IMR-90 (cell line): ENCODE measurements at regions not wholly inside any gene's neighbourhood (a gene's known extent, or its start where the extent isn't known, plus 50 kb on each side); places are given as distances from the start of the nearest gene placed in this dataset.
A peak's percentile ranks its signal among the peaks of the same experiment; 100 is the strongest.

ENCODE experiments used
- ATAC-seq: fragments of 200-7000 bp; cut with Tn5 transposase; 2 replicates; pipeline ENCODE4 v1.9.1; 2020; ENCODE audit warnings: low read depth, mild to moderate bottlenecking, moderate library complexity
- BruUV-seq: library from RNA; stranded (reverse); fragments of 400-500 nt; replicated peaks from 2 replicates; lab custom pipeline; 2021; lab: Mats Ljungman, UMichigan
- CTCF ChIA-PET: fragments of 300-600 bp; formaldehyde crosslinking; extraction: SDS; loops from one replicate; lab custom pipeline; 2021; ENCODE audit warnings: antibody characterized with exemption; lab: Yijun Ruan, JAX
- POLR2A ChIA-PET: fragments of 300-600 bp; sonication (Branson Sonifier 250); formaldehyde crosslinking; loops from one replicate; lab custom pipeline; 2022; ENCODE audit warnings: antibody characterized with exemption; ENCODE audit not compliant: unreplicated experiment; lab: Charles Lee
- DNase-seq: peaks from one replicate; pipeline ENCODE4 v3.0.0; 2013
- H2AFZ ChIP-seq: replicated peaks from 2 replicates; pipeline ENCODE3; 2013; ENCODE audit warnings: low read length, mild to moderate bottlenecking; ENCODE audit not compliant: poor library complexity
- H2AK5ac ChIP-seq: 2 replicates; pipeline ENCODE4 v1.6.1; 2013; ENCODE audit warnings: low read depth, low read length, inconsistent platforms
- H2AK9ac ChIP-seq: replicated peaks from 2 replicates; pipeline ENCODE3; 2013; ENCODE audit warnings: mild to moderate bottlenecking, low read depth, low read length, moderate library complexity; ENCODE audit not compliant: poor library complexity
- H2BK120ac ChIP-seq: 2 replicates; pipeline ENCODE4 v1.6.1; 2013; ENCODE audit warnings: low read depth, low read length, inconsistent platforms
- H2BK15ac ChIP-seq: 3 replicates; pipeline ENCODE4 v1.6.1; 2013; ENCODE audit warnings: low read depth, low read length, inconsistent platforms
- H2BK20ac ChIP-seq: 2 replicates; pipeline ENCODE4 v1.6.1; 2013; ENCODE audit warnings: low read depth, mild to moderate bottlenecking, inconsistent platforms, low read length, moderate library complexity
- H2BK5ac ChIP-seq: 2 replicates; pipeline ENCODE4 v1.6.1; 2013; ENCODE audit warnings: mild to moderate bottlenecking, low read depth, low read length, inconsistent platforms; ENCODE audit not compliant: poor library complexity, severe bottlenecking
- H3K14ac ChIP-seq: replicated peaks from 2 replicates; pipeline ENCODE4 v1.6.1; 2013; ENCODE audit warnings: low read depth, low read length, inconsistent platforms
- H3K18ac ChIP-seq: 2 replicates; pipeline ENCODE4 v1.6.1; 2013; ENCODE audit warnings: low read depth, low read length, control low read depth
- H3K23ac ChIP-seq: 2 replicates; pipeline ENCODE4 v1.6.1; 2013; ENCODE audit warnings: low read depth, low read length, inconsistent platforms
- H3K27ac ChIP-seq: 2 replicates; pipeline ENCODE4 v1.5.1; 2013; ENCODE audit warnings: mild to moderate bottlenecking, control low read depth, low read length; ENCODE audit not compliant: insufficient read depth
- H3K27me3 ChIP-seq: 2 replicates; pipeline ENCODE4 v1.6.1; 2013; ENCODE audit warnings: low read length; ENCODE audit not compliant: control insufficient read depth, insufficient read depth
- H3K36me3 ChIP-seq: 2 replicates; pipeline ENCODE4 v1.6.1; 2013; ENCODE audit warnings: low read length, mixed read lengths; ENCODE audit not compliant: control insufficient read depth, insufficient read depth
- H3K4ac ChIP-seq: 2 replicates; pipeline ENCODE4 v1.6.1; 2013; ENCODE audit warnings: low read depth, low read length, inconsistent platforms
- H3K4me1 ChIP-seq: 2 replicates; pipeline ENCODE4 v1.6.1; 2013; ENCODE audit warnings: low read length, mixed read lengths; ENCODE audit not compliant: control insufficient read depth, insufficient read depth
- H3K4me2 ChIP-seq: 2 replicates; pipeline ENCODE4 v1.6.1; 2013; ENCODE audit warnings: low read depth, mild to moderate bottlenecking, control low read depth, low read length, moderate library complexity
- H3K4me3 ChIP-seq: 2 replicates; pipeline ENCODE4 v1.5.1; 2013; ENCODE audit warnings: low read depth, mild to moderate bottlenecking, control low read depth, low read length, moderate library complexity; ENCODE audit not compliant: insufficient read depth
- H3K56ac ChIP-seq: 2 replicates; pipeline ENCODE4 v1.6.1; 2013; ENCODE audit warnings: low read length, inconsistent platforms; ENCODE audit not compliant: insufficient read depth; ENCODE audit errors: extremely low read depth
- H3K79me1 ChIP-seq, 2 experiments: 2 replicates each; pipeline ENCODE4 v1.6.1; 2013; ENCODE audit warnings: low read length in 2 of 2, inconsistent platforms in 1 of 2, low read depth in 1 of 2
- H3K9ac ChIP-seq: 2 replicates; pipeline ENCODE4 v1.6.1; 2013; ENCODE audit warnings: low read depth, low read length, control low read depth
- H3K9me1 ChIP-seq: 2 replicates; pipeline ENCODE4 v1.6.1; 2013; ENCODE audit warnings: low read length, inconsistent platforms; ENCODE audit not compliant: insufficient read depth
- H3K9me3 ChIP-seq: 2 replicates; pipeline ENCODE4 v1.6.1; 2013; ENCODE audit warnings: low read length; ENCODE audit not compliant: control insufficient read depth, insufficient read depth
- H4K20me1 ChIP-seq: 2 replicates; pipeline ENCODE4 v1.6.1; 2013; ENCODE audit warnings: low read length, inconsistent platforms; ENCODE audit not compliant: insufficient read depth
- H4K5ac ChIP-seq: 2 replicates; pipeline ENCODE4 v1.6.1; 2013; ENCODE audit warnings: mild to moderate bottlenecking, low read depth, low read length, control low read depth
- H4K8ac ChIP-seq, 2 experiments: 2 replicates each; pipeline ENCODE4 v1.6.1; 2013; ENCODE audit warnings: low read depth in 2 of 2, low read length in 2 of 2, control low read depth in 1 of 2, inconsistent platforms in 1 of 2
- H4K91ac ChIP-seq: 2 replicates; pipeline ENCODE4 v1.6.1; 2013; ENCODE audit warnings: low read depth, low read length, inconsistent platforms; ENCODE audit not compliant: insufficient read depth
- BHLHE40 ChIP-seq: fragments of 150-350 bp; IDR thresholded peaks from 2 replicates; pipeline ENCODE4 v1.6.1; 2016; ENCODE audit warnings: mild to moderate bottlenecking, low read depth, low read length
- ELK1 ChIP-seq: fragments of 150-350 bp; IDR thresholded peaks from 2 replicates; pipeline ENCODE4 v1.6.1; 2016; ENCODE audit warnings: low read depth, mild to moderate bottlenecking, low read length, moderate library complexity, borderline replicate concordance
- MAFK ChIP-seq: IDR thresholded peaks from 2 replicates; pipeline ENCODE4 v1.6.1; 2012; ENCODE audit warnings: low read depth, low read length, improper control_type of control experiment
- POLR2A ChIP-seq: IDR thresholded peaks from 2 replicates; pipeline ENCODE4 v1.6.1; 2012; ENCODE audit warnings: mild to moderate bottlenecking, low read depth, low read length
- RAD21 ChIP-seq: IDR thresholded peaks from 2 replicates; pipeline ENCODE4 v1.6.1; 2012; ENCODE audit warnings: low read length, improper control_type of control experiment
- RFX5 ChIP-seq: IDR thresholded peaks from 2 replicates; pipeline ENCODE4 v1.8.0; 2012; ENCODE audit warnings: low read depth, mild to moderate bottlenecking, low read length, moderate library complexity
- USF2 ChIP-seq: fragments of 150-350 bp; IDR thresholded peaks from 2 replicates; pipeline ENCODE4 v1.6.1; 2017; ENCODE audit warnings: mild to moderate bottlenecking, antibody characterized with exemption, low read length, low read depth
- WGBS, 2 experiments: methylation state at CpG; one replicate each; pipeline versions ENCODE4 v1.1.5 to v1.1.7; 2013; ENCODE audit warnings: missing lambda C conversion rate in 2 of 2; ENCODE audit not compliant: insufficient read length in 1 of 2; ENCODE audit errors: extremely low coverage in 2 of 2; 5-methylcytosine and 5-hydroxymethylcytosine counted together
- dilution Hi-C: fragments of 300-500 bp; cut with HindIII; formaldehyde crosslinking; loops from one replicate; pipeline ENCODE4 v1.14.3; 2018; ENCODE audit warnings: low sequenced_read_pairs; ENCODE audit not compliant: unreplicated experiment
- in situ Hi-C: fragments of 300-500 bp; cut with MboI; formaldehyde crosslinking; loops from 3 replicates; pipeline ENCODE4 v1.14.3; 2019; ENCODE audit warnings: low sequenced_read_pairs, inconsistent platforms, mixed read lengths
- intact Hi-C: fragments of 100-400 bp; cut with micrococcal nuclease; formaldehyde crosslinking; loops from 2 replicates; pipeline ENCODE4 v1.10.0; 2022

GRCh38 chr2:216317831-216318520, 54.3 kb downstream of the MARCHF4 start:
- 0 out of 2 replicates have a peak overlapping the region, but pooled peaks have one; percentile 29 for H3K23ac ChIP-seq
- no peak for TF ChIP-seq USF2
- no peak for TF ChIP-seq POLR2A
- no peak for TF ChIP-seq ELK1
- no peak for TF ChIP-seq BHLHE40
- TF ChIP-seq RFX5 = no peak
- TF ChIP-seq RAD21 = no peak
- TF ChIP-seq MAFK = no peak
- BruUV-seq = no TSS peak
- in situ Hi-C loops (no loop called here), dilution Hi-C loops (no loop called here), intact Hi-C loops (no loop called here)
- peak overlapping the region; percentile 79 for H3K4ac ChIP-seq
- peaks cover 14% of the 10 kb centered on the region for H3K9me1 ChIP-seq
- no peak overlapping the region for H3K4me3 ChIP-seq
- no peak overlapping the region for H3K9ac ChIP-seq
- H2BK120ac ChIP-seq = peak overlapping the region; percentile 1; the same call in 1 of the 2 replicates
- DNase-seq (no peak), ATAC-seq (no peak)
- ChIA-PET POLR2A (interaction anchor here (0.5 kb wide), 1 partner anchor 948 kb away, joined by 3 read pairs; no protein-coding TSS in a partner anchor), CTCF (no interaction called here)
- H2BK15ac ChIP-seq = peak overlapping the region; percentile 59; the same call in 2 of the 3 replicates
- 80% methylated on average over 1 of the region's 9 CpGs; no CpG with 5 or more reads in 1 of the 2 experiments for WGBS, 2 experiments
- H3K79me1 ChIP-seq = peaks cover 16 to 62% of the 10 kb centered on the region in 2 experiments
- H3K56ac ChIP-seq = no peak overlapping the region
- no peak overlapping the region for H3K27ac ChIP-seq
- H4K8ac ChIP-seq = peak overlapping the region in 1 of 2 experiments; percentile 30; a peak in 1 of 4 replicates
- H4K20me1 ChIP-seq = no peaks in the 10 kb centered on the region; the same call in 1 of the 2 replicates
- peak overlapping the region; percentile 62; the same call in 1 of the 2 replicates for H2BK20ac ChIP-seq
- H3K9me3 ChIP-seq = no peaks in the 10 kb centered on the region
- peak overlapping the region; percentile 27; the same call in 1 of the 2 replicates for H3K18ac ChIP-seq
- H4K5ac ChIP-seq = no peak overlapping the region
- peak overlapping the region; percentile 61 for H3K14ac ChIP-seq
- no peaks in the 10 kb centered on the region for H3K36me3 ChIP-seq
- peaks cover 12% of the 10 kb centered on the region for H3K4me1 ChIP-seq
- peak overlapping the region; percentile 45 for H2AFZ ChIP-seq
- no peaks in the 10 kb centered on the region for H3K27me3 ChIP-seq
- peak overlapping the region; percentile 24 for H4K91ac ChIP-seq
- peak overlapping the region; percentile 37 for H2AK5ac ChIP-seq
- H2AK9ac ChIP-seq = no peak overlapping the region
- H2BK5ac ChIP-seq = peak overlapping the region; percentile 2
- peak overlapping the region; percentile 2; the same call in 1 of the 2 replicates for H3K4me2 ChIP-seq
